H1 (cell line): ENCODE measurements at regions not wholly inside any gene's neighbourhood (a gene's known extent, or its start where the extent isn't known, plus 50 kb on each side); places are given as distances from the start of the nearest gene placed in this dataset.

Experiments used
- CHD1 ChIP-seq: IDR thresholded peaks from 2 replicates; pipeline ENCODE4 v1.6.1; 2012; ENCODE audit warnings: low read depth, low read length, improper control_type of control experiment
- CREB1 ChIP-seq: IDR thresholded peaks from 2 replicates; pipeline ENCODE4 v1.6.1; 2012; ENCODE audit warnings: inconsistent platforms
- FOSL1 ChIP-seq: IDR thresholded peaks from 2 replicates; pipeline ENCODE4 v1.6.1; 2011; ENCODE audit warnings: mild to moderate bottlenecking, low read depth, low read length, moderate library complexity; ENCODE audit not compliant: insufficient read depth
- KDM4A ChIP-seq: IDR thresholded peaks from one replicate; pipeline ENCODE4 v1.7.1; 2012; ENCODE audit warnings: low read depth, mild to moderate bottlenecking, moderate library complexity, low read length, inconsistent platforms; ENCODE audit not compliant: severe bottlenecking
- RNF2 ChIP-seq: fragments of 200-900, 300-1000 bp; sonication (generic); IDR thresholded peaks from 2 replicates; pipeline ENCODE4 v1.7.1; 2016; ENCODE audit warnings: borderline replicate concordance, low read depth, mild to moderate bottlenecking, antibody characterized with exemption, low read length; ENCODE audit not compliant: poor library complexity, severe bottlenecking; ENCODE audit errors: missing control alignments
- TBP ChIP-seq: IDR thresholded peaks from 2 replicates; pipeline ENCODE4 v1.6.1; 2011; ENCODE audit warnings: low read depth, low read length, improper control_type of control experiment
- TF ChIP-seq, protein P1 (sequence below): IDR thresholded peaks from 2 replicates; pipeline ENCODE4 v1.6.1; 2011; ENCODE audit warnings: low read length, improper control_type of control experiment

DNA sequence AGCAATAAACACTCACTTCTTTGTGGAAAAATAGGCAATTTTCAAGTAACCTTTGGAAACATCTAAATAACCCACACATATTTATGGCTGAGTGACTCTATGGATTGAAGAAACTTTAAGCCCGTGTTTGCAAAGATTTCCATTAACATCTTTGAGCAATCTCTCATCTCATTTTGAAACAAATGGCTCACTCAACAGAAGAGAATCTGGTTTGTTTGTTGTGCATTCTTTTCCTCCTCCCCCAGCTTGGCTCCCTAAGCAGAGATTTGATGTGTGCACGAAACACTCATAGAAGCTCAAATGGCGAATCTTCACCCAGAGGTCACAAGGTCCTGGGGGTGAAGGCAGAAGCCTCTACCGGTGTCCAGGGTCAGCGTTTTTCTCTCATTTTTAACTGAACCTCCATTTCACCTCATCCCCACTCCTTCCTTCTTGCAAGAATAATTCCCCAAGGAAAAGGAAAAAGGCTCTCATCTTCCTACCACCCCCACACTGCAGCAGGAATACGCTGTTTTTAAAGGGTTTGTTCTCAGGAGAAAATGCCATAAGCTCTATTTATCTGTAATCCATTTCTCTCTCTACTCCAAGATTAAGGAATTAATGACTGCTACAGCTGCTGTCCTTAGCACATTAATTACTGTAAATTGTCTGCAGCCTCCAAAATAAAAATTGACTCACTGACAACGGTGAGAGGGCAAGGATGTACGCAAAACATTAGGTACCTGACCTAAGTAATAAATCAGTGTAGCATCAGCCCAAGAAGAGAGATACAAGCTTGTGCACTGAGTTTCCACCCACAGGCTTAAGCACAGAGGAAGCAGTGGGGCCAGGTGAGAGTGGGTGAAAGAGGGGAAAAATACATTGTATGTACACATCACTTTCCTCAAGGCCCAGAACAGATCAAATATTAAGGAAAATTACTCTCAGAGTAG is 307.6 kb upstream of the NOCT start (continued):
- no peak for TF ChIP-seq FOSL1
- TF ChIP-seq KDM4A: no peak
- no peak for TF ChIP-seq TBP
- no peak for TF ChIP-seq CREB1
- TF ChIP-seq CHD1: no peak
- TF ChIP-seq, protein P1, sequence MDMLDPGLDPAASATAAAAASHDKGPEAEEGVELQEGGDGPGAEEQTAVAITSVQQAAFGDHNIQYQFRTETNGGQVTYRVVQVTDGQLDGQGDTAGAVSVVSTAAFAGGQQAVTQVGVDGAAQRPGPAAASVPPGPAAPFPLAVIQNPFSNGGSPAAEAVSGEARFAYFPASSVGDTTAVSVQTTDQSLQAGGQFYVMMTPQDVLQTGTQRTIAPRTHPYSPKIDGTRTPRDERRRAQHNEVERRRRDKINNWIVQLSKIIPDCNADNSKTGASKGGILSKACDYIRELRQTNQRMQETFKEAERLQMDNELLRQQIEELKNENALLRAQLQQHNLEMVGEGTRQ: no peak
- no peak for TF ChIP-seq RNF2
